K562 (cell line): ENCODE measurements at regions not wholly inside any gene's neighbourhood (a gene's known extent, or its start where the extent isn't known, plus 50 kb on each side); places are given as distances from the start of the nearest gene placed in this dataset.

Source experiments
- ATAC-seq: fragments of 200-7000 bp; cut with Tn5 transposase; 3 replicates; pipeline ENCODE4 v1.9.1; 2020; ENCODE audit warnings: moderate library complexity
- BruUV-seq: library from RNA; stranded (reverse); fragments of 400-500 nt; replicated peaks from 2 replicates; lab custom pipeline; 2021; lab: Mats Ljungman, UMichigan
- CTCF ChIA-PET: fragments of 300-600 bp; formaldehyde crosslinking; extraction: SDS; loops from one replicate; lab custom pipeline; 2021; ENCODE audit warnings: low intra/inter-chr PET ratio; lab: Yijun Ruan, JAX
- POLR2A ChIA-PET: fragments of 300-600, 350-650 bp; sonication (Branson Sonifier 250); formaldehyde crosslinking; extraction: SDS; loops from one replicate; lab custom pipeline; 2021; ENCODE audit warnings: antibody characterized with exemption, inconsistent platforms; lab: Yijun Ruan, JAX
- DNase-seq, 4 experiments: peaks; one replicate each; pipeline versions ENCODE4 v3.0.0 to v3.0.0-alpha.2; 2011 to 2018; ENCODE audit warnings: low spot score in 3 of 4, mixed read lengths in 3 of 4; ENCODE audit errors: extremely low read depth in 1 of 4
- FAIRE-seq: peaks from 2 replicates; lab custom pipeline; 2011; peaks lifted over from hg19 to GRCh38; lab: Jason Lieb, UNC
- H2AFZ ChIP-seq: 2 replicates; pipeline ENCODE4 v1.6.0; 2011; ENCODE audit warnings: low read depth, low read length, control low read depth, inconsistent platforms
- H3K27ac ChIP-seq: fragments of 200-600 bp; 3 replicates; pipeline ENCODE4 v1.8.0; 2011; ENCODE audit warnings: low read depth, mild to moderate bottlenecking, control low read depth, inconsistent platforms, low read length, moderate library complexity, mixed read lengths; ENCODE audit errors: extremely low read depth
- H3K27me3 ChIP-seq, 2 experiments: fragments of 300-600 bp in 1 of 2; 2 replicates in 1 of 2; 3 replicates in 1 of 2; pipeline versions ENCODE4 v1.6.0 to v1.8.0; 2011; ENCODE audit warnings: inconsistent platforms in 2 of 2, low read length in 2 of 2, mild to moderate bottlenecking in 1 of 2, mixed read lengths in 1 of 2, moderate library complexity in 1 of 2; ENCODE audit not compliant: control insufficient read depth in 2 of 2, insufficient read depth in 2 of 2
- H3K36me3 ChIP-seq: fragments of 300-600 bp; 3 replicates; pipeline ENCODE4 v1.8.0; 2011; ENCODE audit warnings: mild to moderate bottlenecking, low read length, inconsistent platforms; ENCODE audit not compliant: control insufficient read depth, insufficient read depth
- H3K4me1 ChIP-seq, 2 experiments: fragments of 200-600 bp in 1 of 2; replicated peaks in 1 of 2; 2 replicates in 1 of 2; 3 replicates in 1 of 2; pipeline versions ENCODE4 v1.5.1 to v1.8.0; 2011; ENCODE audit warnings: inconsistent platforms in 2 of 2, low read length in 2 of 2, mild to moderate bottlenecking in 1 of 2, mixed read lengths in 1 of 2, moderate library complexity in 1 of 2; ENCODE audit not compliant: control insufficient read depth in 2 of 2, insufficient read depth in 2 of 2
- H3K4me2 ChIP-seq: 2 replicates; pipeline ENCODE4 v1.6.1; 2011; ENCODE audit warnings: low read length, control low read depth, inconsistent platforms, mixed read lengths; ENCODE audit not compliant: insufficient read depth
- H3K4me3 ChIP-seq: fragments of 200-600 bp; sonication (generic), shearing (Covaris generic); 2 replicates; pipeline ENCODE4 v1.5.1; 2016; ENCODE audit warnings: control low read depth, inconsistent platforms
- H3K79me2 ChIP-seq: fragments of 200-600 bp; 3 replicates; pipeline ENCODE4 v1.8.0; 2011; ENCODE audit warnings: low read length, inconsistent platforms; ENCODE audit not compliant: control insufficient read depth, insufficient read depth
- H3K9ac ChIP-seq, 2 experiments: 2 replicates each; pipeline versions ENCODE4 v1.6.0 to v1.6.1; 2011; ENCODE audit warnings: low read depth in 2 of 2, low read length in 2 of 2, control low read depth in 1 of 2, inconsistent platforms in 1 of 2, mild to moderate bottlenecking in 1 of 2, mixed read lengths in 1 of 2; ENCODE audit not compliant: insufficient read depth in 1 of 2
- H3K9me1 ChIP-seq: one replicate; pipeline ENCODE4 v1.6.0; 2011; ENCODE audit warnings: inconsistent platforms, mild to moderate bottlenecking, low read length, moderate library complexity; ENCODE audit not compliant: control insufficient read depth, insufficient read depth
- H3K9me3 ChIP-seq: replicated peaks from 2 replicates; pipeline ENCODE4 v1.5.1; 2011; ENCODE audit warnings: low read depth, low read length, inconsistent platforms; ENCODE audit not compliant: control insufficient read depth, insufficient read depth
- H4K20me1 ChIP-seq: replicated peaks from 2 replicates; pipeline ENCODE4 v1.6.1; 2011; ENCODE audit warnings: low read length, inconsistent platforms, mixed read lengths; ENCODE audit not compliant: control insufficient read depth, insufficient read depth
- DIDO1 ChIP-seq: fragments of 450-650 bp; IDR thresholded peaks from 2 replicates; pipeline ENCODE4 v1.6.1; 2016; ENCODE audit warnings: low read depth, missing biosample characterization, missing genetic modification characterization
- KAT8 ChIP-seq: fragments of 450-650 bp; IDR thresholded peaks from 2 replicates; pipeline ENCODE4 v1.6.1; 2016; ENCODE audit warnings: low read depth, mild to moderate bottlenecking
- KDM1A ChIP-seq, 2 experiments: fragments of 450-650 bp; IDR thresholded peaks; 2 replicates each; pipeline ENCODE4 v1.6.1; 2016; ENCODE audit warnings: mild to moderate bottlenecking in 2 of 2
- MEF2D ChIP-seq: conservative IDR thresholded peaks from 2 replicates; pipeline ENCODE4 v1.6.1; 2016; ENCODE audit warnings: low read depth, missing genetic modification characterization, missing compliant biosample characterization
- NFXL1 ChIP-seq: fragments of 450-650 bp; formaldehyde crosslinking; IDR thresholded peaks from 2 replicates; pipeline ENCODE4 v1.4.0; 2021; ENCODE audit warnings: mild to moderate bottlenecking
- POLR2B ChIP-seq: fragments of 450-650 bp; IDR thresholded peaks from 2 replicates; pipeline ENCODE4 v1.6.1; 2018; ENCODE audit warnings: low read depth; ENCODE audit not compliant: partially characterized antibody
- SLC30A9 ChIP-seq: fragments of 250-450 bp; sonication (Bioruptor Pico); IDR thresholded peaks from 2 replicates; pipeline ENCODE4 v1.8.0; 2022; ENCODE audit warnings: mild to moderate bottlenecking, moderate library complexity
- YBX1 ChIP-seq: fragments of 450-650 bp; IDR thresholded peaks from 2 replicates; pipeline ENCODE4 v1.7.1; 2016; ENCODE audit warnings: mild to moderate bottlenecking
- ZNF316 ChIP-seq: fragments of 450-650 bp; IDR thresholded peaks from 2 replicates; pipeline ENCODE4 v1.6.1; 2016
- ZNF354B ChIP-seq: fragments of 250-450 bp; sonication (Bioruptor Pico); IDR thresholded peaks from 2 replicates; pipeline ENCODE4 v1.4.0; 2020
- ZZZ3 ChIP-seq: fragments of 450-650 bp; IDR thresholded peaks from 2 replicates; pipeline ENCODE4 v1.6.1; 2016; ENCODE audit warnings: antibody characterized with exemption, mild to moderate bottlenecking, moderate library complexity
- WGBS: fragments of 100-300 bp; shearing (Covaris generic); methylation state at CpG from one replicate; pipeline ENCODE4 v1.1.6; 2016; ENCODE audit warnings: low coverage, mixed read lengths; ENCODE audit not compliant: insufficient coverage; ENCODE audit errors: missing lambda C conversion rate; 5-methylcytosine and 5-hydroxymethylcytosine counted together
- in situ Hi-C: fragments of 300-500 bp; cut with MboI; formaldehyde crosslinking; loops from 4 replicates; pipeline ENCODE4 v1.15.0; 2018; ENCODE audit warnings: inconsistent platforms, mixed read lengths
- intact Hi-C: fragments of 100-400 bp; cut with micrococcal nuclease; formaldehyde crosslinking; loops from 2 replicates; pipeline ENCODE4 v1.14.2; 2022
- TF ChIP-seq, protein P1 (sequence below): fragments of 450-650 bp; IDR thresholded peaks from 2 replicates; pipeline ENCODE4 v1.6.1; 2016; ENCODE audit warnings: low read depth

DNA sequence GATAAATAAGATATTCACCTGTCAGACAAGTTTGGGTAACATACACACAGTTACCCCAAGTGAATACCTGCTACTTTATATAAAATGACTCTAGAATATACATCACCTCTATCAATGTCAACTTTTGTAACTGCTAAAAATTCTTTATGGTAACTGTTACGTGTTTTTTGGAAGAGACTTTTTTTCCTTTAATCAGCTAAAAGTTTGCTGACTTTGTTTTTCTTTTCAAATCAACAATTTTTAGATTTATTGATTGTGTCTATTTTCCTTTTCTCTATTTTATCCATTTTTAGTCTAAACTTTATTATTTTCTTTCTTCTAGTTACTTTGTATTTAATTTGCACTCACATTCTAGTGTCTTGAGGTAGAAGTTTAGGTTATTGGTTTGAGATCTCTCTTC lies 1106.6 kb upstream of the LCORL start:
- 0% methylated on average over 1 of the region's 1 CpG for WGBS

DNA sequence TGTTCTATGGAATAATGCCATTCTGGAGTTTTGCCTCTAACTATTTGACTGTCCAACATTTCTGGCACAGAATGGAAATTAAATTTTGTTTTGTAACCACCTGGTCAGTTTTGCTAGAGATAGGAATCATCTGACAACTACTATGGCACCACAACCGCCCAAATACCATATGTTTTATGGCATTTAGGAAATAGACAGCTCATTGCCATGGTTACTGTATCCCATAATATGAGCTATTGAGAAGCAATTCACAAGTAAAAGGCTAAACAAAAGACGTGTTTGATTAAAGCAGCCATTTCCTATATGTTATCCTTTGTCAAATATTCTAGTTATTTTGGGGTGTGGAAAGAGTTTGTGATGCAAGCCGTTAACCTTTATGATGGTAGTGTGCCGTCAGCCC lies 1105.3 kb upstream of the LCORL start:
- BruUV-seq: no TSS peak
- Histone ChIP-seq H3K9ac (no peak overlapping the region), H3K9me1 (no peaks in the 10 kb centered on the region), H4K20me1 (no peaks in the 10 kb centered on the region), H3K79me2 (no peaks in the 10 kb centered on the region), H2AFZ (no peak overlapping the region), H3K9me3 (no peaks in the 10 kb centered on the region; the same call in 1 of the 2 replicates), H3K4me1 (no peaks in the 10 kb centered on the region), H3K4me2 (no peak overlapping the region), H3K27me3 (no peaks in the 10 kb centered on the region), H3K4me3 (no peak overlapping the region), H3K27ac (no peak overlapping the region), H3K36me3 (no peaks in the 10 kb centered on the region)
- TF ChIP-seq NFXL1 (CRISPR knock-in tag) (no peak), ZZZ3 (no peak), KDM1A (IDR thresholded peaks at IDR 0.05) (no peak), DIDO1 (tag) (no peak), ZNF354B (CRISPR knock-in tag) (no peak), MEF2D (tag) (no peak), KAT8 (no peak), SLC30A9 (no peak), YBX1 (no peak)
- TF ChIP-seq, protein P1, sequence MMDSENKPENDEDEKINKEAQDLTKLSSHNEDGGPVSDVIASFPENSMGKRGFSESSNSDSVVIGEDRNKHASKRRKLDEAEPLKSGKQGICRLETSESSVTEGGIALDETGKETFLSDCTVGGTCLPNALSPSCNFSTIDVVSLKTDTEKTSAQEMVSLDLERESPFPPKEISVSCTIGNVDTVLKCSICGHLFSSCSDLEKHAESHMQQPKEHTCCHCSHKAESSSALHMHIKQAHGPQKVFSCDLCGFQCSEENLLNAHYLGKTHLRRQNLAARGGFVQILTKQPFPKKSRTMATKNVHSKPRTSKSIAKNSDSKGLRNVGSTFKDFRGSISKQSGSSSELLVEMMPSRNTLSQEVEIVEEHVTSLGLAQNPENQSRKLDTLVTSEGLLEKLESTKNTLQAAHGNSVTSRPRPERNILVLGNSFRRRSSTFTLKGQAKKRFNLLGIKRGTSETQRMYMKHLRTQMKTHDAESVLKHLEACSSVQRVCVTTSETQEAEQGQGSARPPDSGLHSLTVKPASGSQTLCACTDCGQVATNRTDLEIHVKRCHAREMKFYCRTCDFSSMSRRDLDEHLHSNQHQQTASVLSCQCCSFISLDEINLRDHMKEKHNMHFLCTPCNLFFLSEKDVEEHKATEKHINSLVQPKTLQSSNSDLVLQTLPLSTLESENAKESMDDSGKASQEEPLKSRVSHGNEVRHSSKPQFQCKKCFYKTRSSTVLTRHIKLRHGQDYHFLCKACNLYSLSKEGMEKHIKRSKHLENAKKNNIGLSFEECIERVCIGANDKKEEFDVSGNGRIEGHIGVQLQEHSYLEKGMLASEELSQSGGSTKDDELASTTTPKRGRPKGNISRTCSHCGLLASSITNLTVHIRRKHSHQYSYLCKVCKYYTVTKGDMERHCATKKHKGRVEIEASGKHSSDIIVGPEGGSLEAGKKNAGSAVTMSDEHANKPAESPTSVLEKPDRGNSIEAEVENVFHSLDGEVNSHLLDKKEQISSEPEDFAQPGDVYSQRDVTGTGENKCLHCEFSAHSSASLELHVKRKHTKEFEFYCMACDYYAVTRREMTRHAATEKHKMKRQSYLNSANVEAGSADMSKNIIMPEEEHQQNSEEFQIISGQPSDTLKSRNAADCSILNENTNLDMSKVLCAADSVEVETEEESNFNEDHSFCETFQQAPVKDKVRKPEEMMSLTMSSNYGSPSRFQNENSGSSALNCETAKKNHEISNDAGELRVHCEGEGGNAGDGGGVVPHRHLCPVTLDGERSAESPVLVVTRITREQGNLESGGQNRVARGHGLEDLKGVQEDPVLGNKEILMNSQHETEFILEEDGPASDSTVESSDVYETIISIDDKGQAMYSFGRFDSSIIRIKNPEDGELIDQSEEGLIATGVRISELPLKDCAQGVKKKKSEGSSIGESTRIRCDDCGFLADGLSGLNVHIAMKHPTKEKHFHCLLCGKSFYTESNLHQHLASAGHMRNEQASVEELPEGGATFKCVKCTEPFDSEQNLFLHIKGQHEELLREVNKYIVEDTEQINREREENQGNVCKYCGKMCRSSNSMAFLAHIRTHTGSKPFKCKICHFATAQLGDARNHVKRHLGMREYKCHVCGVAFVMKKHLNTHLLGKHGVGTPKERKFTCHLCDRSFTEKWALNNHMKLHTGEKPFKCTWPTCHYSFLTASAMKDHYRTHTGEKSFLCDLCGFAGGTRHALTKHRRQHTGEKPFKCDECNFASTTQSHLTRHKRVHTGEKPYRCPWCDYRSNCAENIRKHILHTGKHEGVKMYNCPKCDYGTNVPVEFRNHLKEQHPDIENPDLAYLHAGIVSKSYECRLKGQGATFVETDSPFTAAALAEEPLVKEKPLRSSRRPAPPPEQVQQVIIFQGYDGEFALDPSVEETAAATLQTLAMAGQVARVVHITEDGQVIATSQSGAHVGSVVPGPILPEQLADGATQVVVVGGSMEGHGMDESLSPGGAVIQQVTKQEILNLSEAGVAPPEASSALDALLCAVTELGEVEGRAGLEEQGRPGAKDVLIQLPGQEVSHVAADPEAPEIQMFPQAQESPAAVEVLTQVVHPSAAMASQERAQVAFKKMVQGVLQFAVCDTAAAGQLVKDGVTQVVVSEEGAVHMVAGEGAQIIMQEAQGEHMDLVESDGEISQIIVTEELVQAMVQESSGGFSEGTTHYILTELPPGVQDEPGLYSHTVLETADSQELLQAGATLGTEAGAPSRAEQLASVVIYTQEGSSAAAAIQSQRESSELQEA: no peak
- no peak for ATAC-seq
- in situ Hi-C loops: no loop called here
- no peak for DNase-seq
- WGBS: 1% methylated on average over 4 of the region's 4 CpGs
- intact Hi-C loops: no loop called here
- FAIRE-seq: no peak
- POLR2A ChIA-PET: no interaction called here
- CTCF ChIA-PET: no interaction called here

More for the DNA sequence above, 1106.6 kb upstream of the LCORL start:
- TF ChIP-seq ZNF316: peak; percentile 27; the same call in 1 of the 2 replicates
- no peak for TF ChIP-seq POLR2B
- BruUV-seq: no TSS peak
- Histone ChIP-seq H3K4me1 (no peaks in the 10 kb centered on the region), H3K27ac (no peak overlapping the region), H3K79me2 (no peaks in the 10 kb centered on the region), H3K9ac (no peak overlapping the region), H3K4me3 (no peak overlapping the region), H3K9me1 (no peaks in the 10 kb centered on the region), H3K36me3 (no peaks in the 10 kb centered on the region), H3K9me3 (no peaks in the 10 kb centered on the region), H3K4me2 (no peak overlapping the region), H3K27me3 (no peaks in the 10 kb centered on the region), H2AFZ (no peak overlapping the region), H4K20me1 (no peaks in the 10 kb centered on the region)
- ChIA-PET CTCF (no interaction called here), POLR2A (no interaction called here)
- DNase-seq (no peak), FAIRE-seq (no peak), ATAC-seq (no peak)
- in situ Hi-C loops: no loop called here
- intact Hi-C loops: no loop called here
